ENCODE measurements at regions not wholly inside any gene's neighbourhood (a gene's known extent, or its start where the extent isn't known, plus 50 kb on each side); places are given as distances from the start of the nearest gene placed in this dataset.

DNA sequence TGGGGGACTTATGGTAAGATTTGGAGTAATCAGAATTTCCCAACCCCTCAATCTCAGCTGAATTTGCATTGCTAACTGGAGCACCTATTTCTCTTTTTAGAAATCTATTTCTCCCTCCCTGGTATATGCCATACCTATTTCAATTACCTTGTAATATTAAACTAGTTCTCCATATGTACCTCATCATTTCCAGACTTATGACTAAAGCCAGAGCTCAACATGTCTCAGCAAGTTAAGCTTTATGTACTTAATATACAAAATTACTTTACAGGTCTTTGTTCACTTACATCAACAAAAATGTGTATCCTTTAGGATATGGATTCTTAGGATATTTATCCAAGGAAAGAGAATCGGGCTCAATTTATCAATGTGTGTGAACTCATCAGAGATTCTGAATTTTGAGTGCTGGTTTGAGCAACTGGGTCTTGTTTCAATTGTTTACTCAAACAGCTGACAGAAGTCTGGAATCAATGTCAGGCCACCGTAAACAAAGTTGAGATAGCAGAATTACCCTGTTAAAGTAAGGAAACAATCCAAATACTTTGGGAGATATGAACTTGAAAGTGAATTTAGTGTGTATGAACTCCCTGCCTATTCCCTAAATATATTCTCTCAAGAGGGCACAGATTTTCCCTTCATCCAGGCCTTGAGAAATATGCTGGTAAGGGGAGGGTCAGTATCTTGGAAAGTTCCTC, 199.6 kb downstream of the VEGFC start:
- TF ChIP-seq, protein P1, sequence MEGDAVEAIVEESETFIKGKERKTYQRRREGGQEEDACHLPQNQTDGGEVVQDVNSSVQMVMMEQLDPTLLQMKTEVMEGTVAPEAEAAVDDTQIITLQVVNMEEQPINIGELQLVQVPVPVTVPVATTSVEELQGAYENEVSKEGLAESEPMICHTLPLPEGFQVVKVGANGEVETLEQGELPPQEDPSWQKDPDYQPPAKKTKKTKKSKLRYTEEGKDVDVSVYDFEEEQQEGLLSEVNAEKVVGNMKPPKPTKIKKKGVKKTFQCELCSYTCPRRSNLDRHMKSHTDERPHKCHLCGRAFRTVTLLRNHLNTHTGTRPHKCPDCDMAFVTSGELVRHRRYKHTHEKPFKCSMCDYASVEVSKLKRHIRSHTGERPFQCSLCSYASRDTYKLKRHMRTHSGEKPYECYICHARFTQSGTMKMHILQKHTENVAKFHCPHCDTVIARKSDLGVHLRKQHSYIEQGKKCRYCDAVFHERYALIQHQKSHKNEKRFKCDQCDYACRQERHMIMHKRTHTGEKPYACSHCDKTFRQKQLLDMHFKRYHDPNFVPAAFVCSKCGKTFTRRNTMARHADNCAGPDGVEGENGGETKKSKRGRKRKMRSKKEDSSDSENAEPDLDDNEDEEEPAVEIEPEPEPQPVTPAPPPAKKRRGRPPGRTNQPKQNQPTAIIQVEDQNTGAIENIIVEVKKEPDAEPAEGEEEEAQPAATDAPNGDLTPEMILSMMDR (IDR thresholded peaks at IDR 0.05; ENCODE audit: insufficient read depth, low read length): no peak
- TF ChIP-seq POLR2AphosphoS5 (IDR thresholded peaks at IDR 0.05; ENCODE audit: low read depth) (no peak), GABPA (IDR thresholded peaks at IDR 0.05; ENCODE audit: low read depth) (no peak), SPI1 (IDR thresholded peaks at IDR 0.05; ENCODE audit: borderline replicate concordance, low read depth) (no peak)
- TF ChIP-seq, protein P2, sequence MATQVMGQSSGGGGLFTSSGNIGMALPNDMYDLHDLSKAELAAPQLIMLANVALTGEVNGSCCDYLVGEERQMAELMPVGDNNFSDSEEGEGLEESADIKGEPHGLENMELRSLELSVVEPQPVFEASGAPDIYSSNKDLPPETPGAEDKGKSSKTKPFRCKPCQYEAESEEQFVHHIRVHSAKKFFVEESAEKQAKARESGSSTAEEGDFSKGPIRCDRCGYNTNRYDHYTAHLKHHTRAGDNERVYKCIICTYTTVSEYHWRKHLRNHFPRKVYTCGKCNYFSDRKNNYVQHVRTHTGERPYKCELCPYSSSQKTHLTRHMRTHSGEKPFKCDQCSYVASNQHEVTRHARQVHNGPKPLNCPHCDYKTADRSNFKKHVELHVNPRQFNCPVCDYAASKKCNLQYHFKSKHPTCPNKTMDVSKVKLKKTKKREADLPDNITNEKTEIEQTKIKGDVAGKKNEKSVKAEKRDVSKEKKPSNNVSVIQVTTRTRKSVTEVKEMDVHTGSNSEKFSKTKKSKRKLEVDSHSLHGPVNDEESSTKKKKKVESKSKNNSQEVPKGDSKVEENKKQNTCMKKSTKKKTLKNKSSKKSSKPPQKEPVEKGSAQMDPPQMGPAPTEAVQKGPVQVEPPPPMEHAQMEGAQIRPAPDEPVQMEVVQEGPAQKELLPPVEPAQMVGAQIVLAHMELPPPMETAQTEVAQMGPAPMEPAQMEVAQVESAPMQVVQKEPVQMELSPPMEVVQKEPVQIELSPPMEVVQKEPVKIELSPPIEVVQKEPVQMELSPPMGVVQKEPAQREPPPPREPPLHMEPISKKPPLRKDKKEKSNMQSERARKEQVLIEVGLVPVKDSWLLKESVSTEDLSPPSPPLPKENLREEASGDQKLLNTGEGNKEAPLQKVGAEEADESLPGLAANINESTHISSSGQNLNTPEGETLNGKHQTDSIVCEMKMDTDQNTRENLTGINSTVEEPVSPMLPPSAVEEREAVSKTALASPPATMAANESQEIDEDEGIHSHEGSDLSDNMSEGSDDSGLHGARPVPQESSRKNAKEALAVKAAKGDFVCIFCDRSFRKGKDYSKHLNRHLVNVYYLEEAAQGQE (IDR thresholded peaks at IDR 0.05; ENCODE audit: insufficient replicate concordance, low read depth): no peak
